ENCODE measurements at regions not wholly inside any gene's neighbourhood (a gene's known extent, or its start where the extent isn't known, plus 50 kb on each side); places are given as distances from the start of the nearest gene placed in this dataset.

DNA sequence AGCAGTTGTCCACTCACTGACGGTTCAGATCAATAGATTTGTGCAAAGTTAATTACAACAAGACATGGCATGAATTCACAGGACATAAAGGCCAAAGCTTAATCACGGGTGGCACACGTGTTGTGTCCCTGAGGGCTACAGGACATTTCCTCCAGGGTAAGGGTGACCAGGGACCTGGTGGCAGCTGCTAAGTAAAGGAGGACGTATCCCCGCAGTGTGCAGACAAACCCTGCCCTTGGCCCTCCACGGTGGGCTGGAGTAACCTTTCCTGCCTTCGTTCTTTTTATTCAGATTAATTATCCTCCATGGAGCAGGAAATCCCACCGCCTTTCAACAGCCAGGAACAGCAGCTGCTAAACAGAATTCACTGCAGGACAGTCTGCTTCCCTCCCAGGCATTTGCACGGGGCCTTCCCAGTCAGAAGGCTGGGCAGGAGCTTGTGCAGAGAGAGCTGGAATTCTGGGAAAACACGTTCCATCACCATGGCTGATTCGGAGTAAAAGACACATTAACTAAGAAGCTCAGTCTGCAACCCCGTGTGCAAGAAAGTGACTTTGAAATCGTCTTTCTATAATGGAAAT, 289.9 kb upstream of the SFSWAP start:
- TF ChIP-seq POLR2A (IDR thresholded peaks at IDR 0.05): no peak
- TF ChIP-seq, protein P1, sequence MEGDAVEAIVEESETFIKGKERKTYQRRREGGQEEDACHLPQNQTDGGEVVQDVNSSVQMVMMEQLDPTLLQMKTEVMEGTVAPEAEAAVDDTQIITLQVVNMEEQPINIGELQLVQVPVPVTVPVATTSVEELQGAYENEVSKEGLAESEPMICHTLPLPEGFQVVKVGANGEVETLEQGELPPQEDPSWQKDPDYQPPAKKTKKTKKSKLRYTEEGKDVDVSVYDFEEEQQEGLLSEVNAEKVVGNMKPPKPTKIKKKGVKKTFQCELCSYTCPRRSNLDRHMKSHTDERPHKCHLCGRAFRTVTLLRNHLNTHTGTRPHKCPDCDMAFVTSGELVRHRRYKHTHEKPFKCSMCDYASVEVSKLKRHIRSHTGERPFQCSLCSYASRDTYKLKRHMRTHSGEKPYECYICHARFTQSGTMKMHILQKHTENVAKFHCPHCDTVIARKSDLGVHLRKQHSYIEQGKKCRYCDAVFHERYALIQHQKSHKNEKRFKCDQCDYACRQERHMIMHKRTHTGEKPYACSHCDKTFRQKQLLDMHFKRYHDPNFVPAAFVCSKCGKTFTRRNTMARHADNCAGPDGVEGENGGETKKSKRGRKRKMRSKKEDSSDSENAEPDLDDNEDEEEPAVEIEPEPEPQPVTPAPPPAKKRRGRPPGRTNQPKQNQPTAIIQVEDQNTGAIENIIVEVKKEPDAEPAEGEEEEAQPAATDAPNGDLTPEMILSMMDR (IDR thresholded peaks at IDR 0.05): no peak
